B cell (primary cell): ENCODE measurements at regions not wholly inside any gene's neighbourhood (a gene's known extent, or its start where the extent isn't known, plus 50 kb on each side); places are given as distances from the start of the nearest gene placed in this dataset.

Source experiments
- ATAC-seq: fragments of 200-7000 bp; cut with Tn5 transposase; one replicate; pipeline ENCODE4 v1.10.0; 2021; ENCODE audit warnings: low read depth, mild to moderate bottlenecking, moderate number of reproducible peaks, moderate library complexity
- CTCF ChIA-PET: fragments of 350-600 bp; sonication (Branson Sonifier 250); formaldehyde crosslinking; loops from one replicate; lab custom pipeline; 2021; ENCODE audit warnings: antibody characterized with exemption, inconsistent platforms; lab: Charles Lee
- POLR2A ChIA-PET: fragments of 350-600 bp; sonication (Branson Sonifier 250); formaldehyde crosslinking; loops from one replicate; lab custom pipeline; 2021; ENCODE audit warnings: antibody characterized with exemption; lab: Charles Lee
- DNase-seq: peaks from one replicate; pipeline ENCODE4 v3.0.0; 2013
- H2AFZ ChIP-seq: 2 replicates; pipeline ENCODE4 v1.6.1; 2012; ENCODE audit warnings: mild to moderate bottlenecking, low read depth, low read length; ENCODE audit not compliant: insufficient read depth, poor library complexity, severe bottlenecking
- H3K27ac ChIP-seq, 2 donors: 1 replicate in 1 of 2; 2 replicates in 1 of 2; pipeline ENCODE4 v1.5.1; 2012 to 2013; ENCODE audit warnings: low read length in 2 of 2, mild to moderate bottlenecking in 2 of 2, moderate library complexity in 1 of 2
- H3K27me3 ChIP-seq, 4 experiments: fragments of 200-600 bp in 1 of 4; sonication (generic) in 1 of 4; replicated peaks in 1 of 4; 1 replicate in 2 of 4; 2 replicates in 2 of 4; pipeline versions ENCODE4 v1.6.1 to v1.7.0; 2013 to 2016; ENCODE audit warnings: low read length in 3 of 4, mild to moderate bottlenecking in 2 of 4, mixed read lengths in 1 of 4, moderate library complexity in 1 of 4; ENCODE audit not compliant: insufficient read depth in 4 of 4, control insufficient read depth in 3 of 4; ENCODE audit errors: control extremely low read depth in 1 of 4
- H3K36me3 ChIP-seq, 2 experiments: replicated peaks in 1 of 2; 1 replicate in 1 of 2; 2 replicates in 1 of 2; pipeline versions ENCODE4 v1.6.1 to v1.7.1; 2013; ENCODE audit warnings: low read length in 1 of 2; ENCODE audit not compliant: insufficient read depth in 2 of 2, control insufficient read depth in 1 of 2; ENCODE audit errors: control extremely low read depth in 1 of 2, extremely low read depth in 1 of 2
- H3K4me1 ChIP-seq, 2 donors: fragments of 200-600 bp in 1 of 2; sonication (generic) in 1 of 2; 1 replicate in 1 of 2; 2 replicates in 1 of 2; pipeline versions ENCODE4 v1.5.1 to v1.6.1; 2013 to 2017; ENCODE audit warnings: low read length in 2 of 2; ENCODE audit not compliant: control insufficient read depth in 2 of 2, insufficient read depth in 2 of 2
- H3K4me2 ChIP-seq: replicated peaks from 2 replicates; pipeline ENCODE3; 2012; ENCODE audit warnings: mild to moderate bottlenecking, low read depth, low read length; ENCODE audit not compliant: poor library complexity, severe bottlenecking
- H3K4me3 ChIP-seq, 5 experiments: fragments of 200-600 bp in 1 of 5; sonication (generic) in 1 of 5; 1 replicate in 3 of 5; 2 replicates in 2 of 5; pipeline versions ENCODE4 v1.5.1 to v1.7.0; 2011 to 2016; ENCODE audit warnings: low read length in 4 of 5, mild to moderate bottlenecking in 4 of 5, low read depth in 2 of 5, control low read depth in 1 of 5, moderate library complexity in 1 of 5; ENCODE audit not compliant: insufficient read depth in 1 of 5; ENCODE audit errors: control extremely low read depth in 1 of 5, extremely low read depth in 1 of 5
- H3K79me2 ChIP-seq: fragments of 200-600 bp; sonication (generic); one replicate; pipeline ENCODE4 v1.6.0; 2016; ENCODE audit warnings: low read length; ENCODE audit not compliant: control insufficient read depth, insufficient read depth
- H3K9ac ChIP-seq: fragments of 200-600 bp; sonication (generic); 2 replicates; pipeline ENCODE4 v1.6.1; 2017; ENCODE audit warnings: mild to moderate bottlenecking, low read length, moderate library complexity
- H3K9me3 ChIP-seq, 3 donors: one replicate each; pipeline versions ENCODE4 v1.6.1 to v1.7.1; 2013; ENCODE audit warnings: low read length in 2 of 3; ENCODE audit not compliant: control insufficient read depth in 2 of 3, insufficient read depth in 1 of 3; ENCODE audit errors: control extremely low read depth in 1 of 3
- H4K20me1 ChIP-seq: 2 replicates; pipeline ENCODE4 v1.6.0; 2012; ENCODE audit warnings: mild to moderate bottlenecking, low read length; ENCODE audit not compliant: insufficient read depth, control insufficient read depth, poor library complexity, severe bottlenecking
- H3K27ac Mint-ChIP-seq: one replicate; pipeline ENCODE4 v1.8.0; 2021; ENCODE audit warnings: mixed read lengths
- H3K27me3 Mint-ChIP-seq: one replicate; pipeline ENCODE4 v1.8.0; 2021; ENCODE audit warnings: mixed read lengths
- H3K4me1 Mint-ChIP-seq: one replicate; pipeline ENCODE4 v1.8.0; 2021; ENCODE audit warnings: mixed read lengths
- H3K4me3 Mint-ChIP-seq: one replicate; pipeline ENCODE4 v1.8.0; 2021; ENCODE audit warnings: mixed read lengths
- H3K9me3 Mint-ChIP-seq: one replicate; pipeline ENCODE4 v1.8.0; 2022; ENCODE audit warnings: mixed read lengths; ENCODE audit not compliant: insufficient read depth
- EZH2 ChIP-seq: IDR thresholded peaks from 2 replicates; pipeline ENCODE4 v1.6.1; 2012; ENCODE audit warnings: borderline replicate concordance, low read depth, mild to moderate bottlenecking, moderate library complexity, low read length; ENCODE audit not compliant: insufficient read depth, poor library complexity, severe bottlenecking
- WGBS: methylation state at CpG from one replicate; pipeline ENCODE4 v1.1.5; 2013; ENCODE audit warnings: missing lambda C conversion rate; ENCODE audit not compliant: insufficient coverage; 5-methylcytosine and 5-hydroxymethylcytosine counted together
- intact Hi-C: fragments of 100-400 bp; cut with micrococcal nuclease; formaldehyde crosslinking; loops from one replicate; pipeline ENCODE4 v1.10.0; 2022
- TF ChIP-seq, protein P1 (sequence below): fragments of 200-600 bp; IDR thresholded peaks from one replicate; pipeline ENCODE4 v1.8.0; 2022; ENCODE audit warnings: antibody characterized with exemption, mild to moderate bottlenecking

GRCh38 chr1:67890857-67891256, 57.6 kb upstream of the GNG12 start:
- no peaks in the 10 kb centered on the region for H3K27me3 ChIP-seq
- Mint-ChIP-seq H3K4me3 (no peak overlapping the region), H3K27me3 (peaks cover 9% of the 10 kb centered on the region), H3K4me1 (no peaks in the 10 kb centered on the region), H3K9me3 (no peaks in the 10 kb centered on the region), H3K27ac (no peak overlapping the region)
- no peak overlapping the region for H3K4me2 ChIP-seq
- no peaks in the 10 kb centered on the region for H3K79me2 ChIP-seq
- ChIA-PET POLR2A (no interaction called here), CTCF (no interaction called here)
- DNase-seq (no peak), ATAC-seq (no peak)
- no peaks in the 10 kb centered on the region for H3K9me3 ChIP-seq
- TF ChIP-seq, protein P1, sequence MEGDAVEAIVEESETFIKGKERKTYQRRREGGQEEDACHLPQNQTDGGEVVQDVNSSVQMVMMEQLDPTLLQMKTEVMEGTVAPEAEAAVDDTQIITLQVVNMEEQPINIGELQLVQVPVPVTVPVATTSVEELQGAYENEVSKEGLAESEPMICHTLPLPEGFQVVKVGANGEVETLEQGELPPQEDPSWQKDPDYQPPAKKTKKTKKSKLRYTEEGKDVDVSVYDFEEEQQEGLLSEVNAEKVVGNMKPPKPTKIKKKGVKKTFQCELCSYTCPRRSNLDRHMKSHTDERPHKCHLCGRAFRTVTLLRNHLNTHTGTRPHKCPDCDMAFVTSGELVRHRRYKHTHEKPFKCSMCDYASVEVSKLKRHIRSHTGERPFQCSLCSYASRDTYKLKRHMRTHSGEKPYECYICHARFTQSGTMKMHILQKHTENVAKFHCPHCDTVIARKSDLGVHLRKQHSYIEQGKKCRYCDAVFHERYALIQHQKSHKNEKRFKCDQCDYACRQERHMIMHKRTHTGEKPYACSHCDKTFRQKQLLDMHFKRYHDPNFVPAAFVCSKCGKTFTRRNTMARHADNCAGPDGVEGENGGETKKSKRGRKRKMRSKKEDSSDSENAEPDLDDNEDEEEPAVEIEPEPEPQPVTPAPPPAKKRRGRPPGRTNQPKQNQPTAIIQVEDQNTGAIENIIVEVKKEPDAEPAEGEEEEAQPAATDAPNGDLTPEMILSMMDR: no peak
- no peak for TF ChIP-seq EZH2
- H2AFZ ChIP-seq: no peak overlapping the region
- intact Hi-C loops: no loop called here
- no peak overlapping the region for H3K4me3 ChIP-seq
- no peaks in the 10 kb centered on the region for H3K36me3 ChIP-seq
- no CpG with 5 or more reads among the region's 1 CpG for WGBS
- H3K27ac ChIP-seq: no peak overlapping the region
- no peaks in the 10 kb centered on the region for H4K20me1 ChIP-seq
- no peaks in the 10 kb centered on the region for H3K4me1 ChIP-seq
- H3K9ac ChIP-seq: no peak overlapping the region

DNA sequence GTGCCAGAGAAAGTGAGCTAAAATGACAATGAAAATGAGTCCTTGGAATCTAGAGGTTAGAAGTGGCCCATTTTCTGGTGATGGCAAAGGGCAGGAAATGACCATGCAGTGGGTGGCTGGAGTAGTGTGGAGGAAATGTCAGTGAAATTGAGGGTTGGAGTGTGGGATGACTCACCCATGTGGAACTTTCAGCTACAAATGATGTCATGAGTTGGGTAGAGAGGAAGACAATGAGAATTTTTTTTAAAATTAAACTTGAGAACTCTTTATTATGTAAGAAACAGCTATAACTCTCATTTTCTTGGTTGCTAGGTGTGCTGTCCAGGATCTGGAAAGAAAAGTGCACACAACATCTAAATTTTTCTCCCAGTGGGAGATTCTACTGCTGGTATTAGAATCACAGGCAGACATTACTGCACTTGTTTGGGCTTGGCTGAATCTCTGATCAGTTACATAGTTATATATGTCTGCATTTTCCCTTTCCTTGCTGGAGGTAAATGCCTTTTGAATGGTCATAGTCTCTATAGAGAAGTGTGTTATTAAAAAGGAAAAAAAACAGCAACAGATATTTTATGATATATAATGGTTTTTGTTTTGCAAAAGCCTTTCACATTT, 56.8 kb upstream of the GNG12 start:
- H3K27me3 Mint-ChIP-seq: peaks cover 9% of the 10 kb centered on the region
- no peaks in the 10 kb centered on the region for H3K36me3 ChIP-seq
- no peaks in the 10 kb centered on the region for H3K4me1 Mint-ChIP-seq
- CTCF ChIA-PET: interaction anchor here (1.1 kb wide), 1 partner anchor 41 kb away, joined by 3 read pairs; no protein-coding TSS in a partner anchor
- ATAC-seq (no peak), DNase-seq (no peak)
- H3K9ac ChIP-seq: no peak overlapping the region
- no peak overlapping the region for H3K4me3 ChIP-seq
- H3K9me3 ChIP-seq: no peaks in the 10 kb centered on the region
- intact Hi-C loops: no loop called here
- no peaks in the 10 kb centered on the region for H3K79me2 ChIP-seq
- H2AFZ ChIP-seq: no peak overlapping the region
- H3K4me2 ChIP-seq: no peak overlapping the region
- no peak overlapping the region for H3K27ac Mint-ChIP-seq
- TF ChIP-seq EZH2: no peak
- TF ChIP-seq, protein P1: no peak
- H3K27ac ChIP-seq: no peak overlapping the region
- H3K4me3 Mint-ChIP-seq: no peak overlapping the region
- no peaks in the 10 kb centered on the region for H4K20me1 ChIP-seq
- no peaks in the 10 kb centered on the region for H3K9me3 Mint-ChIP-seq
- H3K27me3 ChIP-seq: no peaks in the 10 kb centered on the region
- no peaks in the 10 kb centered on the region for H3K4me1 ChIP-seq
- POLR2A ChIA-PET: no interaction called here
